Uterus (tissue), 2 donors: ENCODE measurements at regions not wholly inside any gene's neighbourhood (a gene's known extent, or its start where the extent isn't known, plus 50 kb on each side); places are given as distances from the start of the nearest gene placed in this dataset.

Experiments
- POLR2A ChIP-seq, 2 donors: fragments of 450-650 bp; IDR thresholded peaks; one replicate each; pipeline ENCODE4 v1.6.1; 2016; ENCODE audit warnings: antibody characterized with exemption in 2 of 2, mild to moderate bottlenecking in 1 of 2, moderate library complexity in 1 of 2
- TF ChIP-seq, protein P1 (sequence below), 4 experiments: fragments of 200-600 bp in 2 of 4; fragments of 450-650 bp in 2 of 4; sonication (generic) in 2 of 4; IDR thresholded peaks; one replicate each; pipeline ENCODE4 v1.5.1; 2016 to 2019; ENCODE audit warnings: antibody characterized with exemption in 4 of 4, mild to moderate bottlenecking in 2 of 4, moderate library complexity in 1 of 4

DNA sequence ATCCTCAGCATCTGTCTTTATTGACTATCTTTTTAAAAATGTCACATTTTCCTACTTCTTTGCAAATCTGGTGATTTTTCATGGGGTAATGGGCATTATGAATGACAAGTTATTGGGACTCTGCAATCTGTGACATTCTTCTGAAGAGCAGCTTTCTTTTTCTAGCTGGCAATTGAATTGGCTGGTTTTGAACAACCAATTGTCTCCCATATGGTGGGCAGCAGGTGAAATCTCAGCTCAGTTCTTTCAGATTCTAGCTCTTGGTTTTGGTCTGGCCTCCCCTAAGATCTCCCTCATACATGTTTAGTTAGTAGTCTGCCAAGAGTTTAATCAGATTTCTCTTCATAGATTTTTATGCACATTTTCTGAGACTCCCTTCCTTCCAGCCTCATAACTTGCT, 107.9 kb upstream of the EPB41L3 start:
- TF ChIP-seq, protein P1, sequence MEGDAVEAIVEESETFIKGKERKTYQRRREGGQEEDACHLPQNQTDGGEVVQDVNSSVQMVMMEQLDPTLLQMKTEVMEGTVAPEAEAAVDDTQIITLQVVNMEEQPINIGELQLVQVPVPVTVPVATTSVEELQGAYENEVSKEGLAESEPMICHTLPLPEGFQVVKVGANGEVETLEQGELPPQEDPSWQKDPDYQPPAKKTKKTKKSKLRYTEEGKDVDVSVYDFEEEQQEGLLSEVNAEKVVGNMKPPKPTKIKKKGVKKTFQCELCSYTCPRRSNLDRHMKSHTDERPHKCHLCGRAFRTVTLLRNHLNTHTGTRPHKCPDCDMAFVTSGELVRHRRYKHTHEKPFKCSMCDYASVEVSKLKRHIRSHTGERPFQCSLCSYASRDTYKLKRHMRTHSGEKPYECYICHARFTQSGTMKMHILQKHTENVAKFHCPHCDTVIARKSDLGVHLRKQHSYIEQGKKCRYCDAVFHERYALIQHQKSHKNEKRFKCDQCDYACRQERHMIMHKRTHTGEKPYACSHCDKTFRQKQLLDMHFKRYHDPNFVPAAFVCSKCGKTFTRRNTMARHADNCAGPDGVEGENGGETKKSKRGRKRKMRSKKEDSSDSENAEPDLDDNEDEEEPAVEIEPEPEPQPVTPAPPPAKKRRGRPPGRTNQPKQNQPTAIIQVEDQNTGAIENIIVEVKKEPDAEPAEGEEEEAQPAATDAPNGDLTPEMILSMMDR (IDR thresholded peaks at IDR 0.05): no peak
- no peak for TF ChIP-seq POLR2A (IDR thresholded peaks at IDR 0.05)
